GM12878 (cell line): ENCODE measurements at regions not wholly inside any gene's neighbourhood (a gene's known extent, or its start where the extent isn't known, plus 50 kb on each side); places are given as distances from the start of the nearest gene placed in this dataset.

ENCODE experiments used
- ATAC-seq: fragments of 200-7000 bp; cut with Tn5 transposase; 3 replicates; pipeline ENCODE4 v1.9.1; 2020; ENCODE audit warnings: mild to moderate bottlenecking, moderate library complexity
- BruUV-seq: library from RNA; stranded (reverse); fragments of 400-500 nt; replicated peaks from 2 replicates; lab custom pipeline; 2021; lab: Mats Ljungman, UMichigan
- CTCF ChIA-PET: fragments of 300-600 bp; sonication (Branson Sonifier 250); formaldehyde crosslinking; extraction: SDS; loops from one replicate; lab custom pipeline; 2021; ENCODE audit warnings: inconsistent platforms; lab: Yijun Ruan, JAX
- POLR2A ChIA-PET: fragments of 350-600 bp; formaldehyde crosslinking; extraction: SDS; loops from one replicate; lab custom pipeline; 2021; ENCODE audit warnings: inconsistent platforms; lab: Charles Lee
- RAD21 ChIA-PET: fragments of 300-600 bp; sonication (Branson Sonifier 250); formaldehyde crosslinking; loops from one replicate; lab custom pipeline; 2023; ENCODE audit warnings: antibody characterized with exemption; ENCODE audit not compliant: unreplicated experiment; lab: Charles Lee
- SMC1A ChIA-PET: fragments of 300-600 bp; sonication (Branson Sonifier 250); formaldehyde crosslinking; loops from one replicate; lab custom pipeline; 2023; ENCODE audit not compliant: unreplicated experiment, uncharacterized antibody; lab: Charles Lee
- DNase-seq: peaks from one replicate; pipeline ENCODE4 v3.0.0-alpha.2; 2011; ENCODE audit warnings: low read depth, low spot score
- FAIRE-seq: peaks from 3 replicates; lab custom pipeline; 2011; peaks lifted over from hg19 to GRCh38; lab: Jason Lieb, UNC
- H2AFZ ChIP-seq: 2 replicates; pipeline ENCODE4 v1.6.0; 2011; ENCODE audit warnings: low read depth, low read length, control low read depth; ENCODE audit not compliant: control insufficient read depth
- H3K27ac ChIP-seq: 2 replicates; pipeline ENCODE4 v1.5.1; 2011; ENCODE audit warnings: control low read depth; ENCODE audit not compliant: control insufficient read depth, insufficient read depth
- H3K27me3 ChIP-seq, 2 experiments: replicated peaks in 1 of 2; 2 replicates each; pipeline versions ENCODE4 v1.6.0 to v1.6.1; 2011; ENCODE audit warnings: low read length in 1 of 2; ENCODE audit not compliant: control insufficient read depth in 2 of 2, insufficient read depth in 2 of 2
- H3K36me3 ChIP-seq, 2 experiments: 2 replicates each; pipeline ENCODE4 v1.5.1; 2011; ENCODE audit warnings: low read length in 1 of 2; ENCODE audit not compliant: control insufficient read depth in 2 of 2, insufficient read depth in 2 of 2
- H3K4me1 ChIP-seq: 2 replicates; pipeline ENCODE4 v1.6.1; 2011; ENCODE audit warnings: mild to moderate bottlenecking, low read length, moderate library complexity, mixed read lengths; ENCODE audit not compliant: control insufficient read depth, insufficient read depth
- H3K4me2 ChIP-seq: 2 replicates; pipeline ENCODE4 v1.6.0; 2011; ENCODE audit warnings: control low read depth; ENCODE audit not compliant: control insufficient read depth, insufficient read depth
- H3K4me3 ChIP-seq: fragments of 200-600 bp; sonication (generic); 2 replicates; pipeline ENCODE4 v1.5.1; 2016
- H3K79me2 ChIP-seq: 2 replicates; pipeline ENCODE4 v1.6.0; 2011; ENCODE audit warnings: low read length; ENCODE audit not compliant: control insufficient read depth, insufficient read depth
- H3K9ac ChIP-seq: 2 replicates; pipeline ENCODE4 v1.8.0; 2011; ENCODE audit warnings: low read length, control low read depth, mixed read lengths; ENCODE audit not compliant: control insufficient read depth, insufficient read depth
- H3K9me3 ChIP-seq: replicated peaks from 3 replicates; pipeline ENCODE4 v1.5.1; 2011; ENCODE audit warnings: mild to moderate bottlenecking, low read length; ENCODE audit not compliant: control insufficient read depth, insufficient read depth
- H4K20me1 ChIP-seq: 2 replicates; pipeline ENCODE4 v1.6.0; 2011; ENCODE audit not compliant: control insufficient read depth, insufficient read depth
- BRCA1 ChIP-seq: IDR thresholded peaks from 2 replicates; pipeline ENCODE4 v1.6.1; 2011; ENCODE audit warnings: low read depth, low read length, improper control_type of control experiment
- ETV6 ChIP-seq, 2 experiments: fragments of 450-650 bp in 1 of 2; IDR thresholded peaks in 1 of 2; conservative IDR thresholded peaks in 1 of 2; 2 replicates each; pipeline ENCODE4 v1.6.1; 2014; ENCODE audit warnings: antibody characterized with exemption in 1 of 2, borderline replicate concordance in 1 of 2, low read depth in 1 of 2, mild to moderate bottlenecking in 1 of 2, moderate library complexity in 1 of 2
- POU2F2 ChIP-seq: IDR thresholded peaks from 3 replicates; pipeline ENCODE4 v1.6.1; 2011; ENCODE audit warnings: low read depth, mild to moderate bottlenecking, low read length, borderline replicate concordance
- RUNX3 ChIP-seq: IDR thresholded peaks from 2 replicates; pipeline ENCODE4 v1.6.1; 2012; ENCODE audit warnings: low read length, inconsistent platforms
- SP1 ChIP-seq: IDR thresholded peaks from one replicate; pipeline ENCODE4 v1.6.1; 2011; ENCODE audit warnings: low read depth, low read length
- ZZZ3 ChIP-seq: IDR thresholded peaks from 2 replicates; pipeline ENCODE4 v1.6.1; 2011; ENCODE audit warnings: low read depth; ENCODE audit not compliant: control insufficient read depth, insufficient read length
- WGBS: methylation state at CpG from one replicate; pipeline ENCODE4 v1.1.6; 2016; ENCODE audit warnings: low lambda C conversion rate; ENCODE audit not compliant: insufficient replicate concordance, insufficient coverage; ENCODE audit errors: missing lambda C conversion rate; 5-methylcytosine and 5-hydroxymethylcytosine counted together
- in situ Hi-C: fragments of 300-500 bp; cut with MboI; formaldehyde crosslinking; loops from 9 replicates; pipeline ENCODE4 v1.14.3; 2018; ENCODE audit warnings: mixed read lengths
- intact Hi-C: fragments of 100-400 bp; cut with micrococcal nuclease; formaldehyde crosslinking; loops from one replicate; pipeline ENCODE4 v1.14.2; 2022; ENCODE audit not compliant: unreplicated experiment
- TF ChIP-seq, protein P1 (sequence below): IDR thresholded peaks from 2 replicates; pipeline ENCODE4 v1.6.1; 2012; ENCODE audit warnings: low read length, inconsistent platforms
- TF ChIP-seq, protein P2 (sequence below): fragments of 150-350 bp; IDR thresholded peaks from 2 replicates; pipeline ENCODE4 v1.6.1; 2016; ENCODE audit warnings: low read depth, low read length
- TF ChIP-seq, protein P3 (sequence below), 3 experiments: IDR thresholded peaks in 2 of 3; conservative IDR thresholded peaks in 1 of 3; 2 replicates each; pipeline ENCODE4 v1.5.1; 2011; ENCODE audit warnings: low read depth in 3 of 3, low read length in 3 of 3, mild to moderate bottlenecking in 3 of 3, control low read depth in 2 of 3, moderate library complexity in 2 of 3, inconsistent platforms in 1 of 3, mixed read lengths in 1 of 3; ENCODE audit not compliant: control insufficient read depth in 2 of 3, insufficient read depth in 1 of 3; ENCODE audit errors: extremely low read depth in 1 of 3

DNA sequence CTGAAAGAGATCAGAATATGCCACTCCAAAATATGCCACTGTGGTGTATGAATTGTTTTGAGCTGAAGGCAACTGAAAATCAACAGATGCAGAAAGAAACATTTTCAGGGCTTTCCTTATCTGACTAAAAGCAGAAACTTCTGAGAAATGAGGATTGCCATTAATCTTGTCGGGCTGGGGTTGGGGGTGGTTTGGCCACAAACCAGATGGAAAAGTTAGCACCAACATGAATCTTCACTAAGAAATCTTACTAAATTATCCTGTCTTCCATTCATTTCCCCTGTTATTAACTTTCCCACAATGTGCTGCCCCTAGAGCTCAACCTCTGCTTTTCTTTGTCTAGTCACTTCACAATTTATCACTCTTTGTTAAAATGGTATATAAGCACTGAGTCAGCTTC lies 229.9 kb upstream of the GADL1 start:
- Histone ChIP-seq H3K4me2 (no peak overlapping the region), H3K79me2 (no peaks in the 10 kb centered on the region), H3K36me3 (no peaks in the 10 kb centered on the region), H3K4me3 (no peak overlapping the region), H3K4me1 (no peaks in the 10 kb centered on the region), H3K9me3 (no peaks in the 10 kb centered on the region; the same call in 2 of the 3 replicates), H2AFZ (no peak overlapping the region), H3K27me3 (no peaks in the 10 kb centered on the region), H4K20me1 (no peaks in the 10 kb centered on the region), H3K9ac (no peak overlapping the region), H3K27ac (no peak overlapping the region)
- ChIA-PET SMC1A (interaction anchor here (0.8 to 1.4 kb wide), 3 partner anchors 10 to 200 kb away, joined by 3 to 4 read pairs (median 3); no protein-coding TSS in a partner anchor), RAD21 (interaction anchor here (1.0 kb wide), 1 partner anchor 50 kb away, joined by 3 read pairs; no protein-coding TSS in a partner anchor), POLR2A (no interaction called here), CTCF (interaction anchor here (1.1 kb wide), 1 partner anchor 36 kb away, joined by 3 read pairs; no protein-coding TSS in a partner anchor)
- no TSS peak for BruUV-seq
- no peak for TF ChIP-seq SP1
- TF ChIP-seq, protein P1, sequence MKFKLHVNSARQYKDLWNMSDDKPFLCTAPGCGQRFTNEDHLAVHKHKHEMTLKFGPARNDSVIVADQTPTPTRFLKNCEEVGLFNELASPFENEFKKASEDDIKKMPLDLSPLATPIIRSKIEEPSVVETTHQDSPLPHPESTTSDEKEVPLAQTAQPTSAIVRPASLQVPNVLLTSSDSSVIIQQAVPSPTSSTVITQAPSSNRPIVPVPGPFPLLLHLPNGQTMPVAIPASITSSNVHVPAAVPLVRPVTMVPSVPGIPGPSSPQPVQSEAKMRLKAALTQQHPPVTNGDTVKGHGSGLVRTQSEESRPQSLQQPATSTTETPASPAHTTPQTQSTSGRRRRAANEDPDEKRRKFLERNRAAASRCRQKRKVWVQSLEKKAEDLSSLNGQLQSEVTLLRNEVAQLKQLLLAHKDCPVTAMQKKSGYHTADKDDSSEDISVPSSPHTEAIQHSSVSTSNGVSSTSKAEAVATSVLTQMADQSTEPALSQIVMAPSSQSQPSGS: no peak
- no peak for TF ChIP-seq POU2F2
- no peak for TF ChIP-seq ZZZ3
- ATAC-seq (no peak), DNase-seq (no peak), FAIRE-seq (no peak)
- intact Hi-C loops (no loop called here), in situ Hi-C loops (no loop called here)
- WGBS: 56% methylated on average over 1 of the region's 1 CpG

DNA sequence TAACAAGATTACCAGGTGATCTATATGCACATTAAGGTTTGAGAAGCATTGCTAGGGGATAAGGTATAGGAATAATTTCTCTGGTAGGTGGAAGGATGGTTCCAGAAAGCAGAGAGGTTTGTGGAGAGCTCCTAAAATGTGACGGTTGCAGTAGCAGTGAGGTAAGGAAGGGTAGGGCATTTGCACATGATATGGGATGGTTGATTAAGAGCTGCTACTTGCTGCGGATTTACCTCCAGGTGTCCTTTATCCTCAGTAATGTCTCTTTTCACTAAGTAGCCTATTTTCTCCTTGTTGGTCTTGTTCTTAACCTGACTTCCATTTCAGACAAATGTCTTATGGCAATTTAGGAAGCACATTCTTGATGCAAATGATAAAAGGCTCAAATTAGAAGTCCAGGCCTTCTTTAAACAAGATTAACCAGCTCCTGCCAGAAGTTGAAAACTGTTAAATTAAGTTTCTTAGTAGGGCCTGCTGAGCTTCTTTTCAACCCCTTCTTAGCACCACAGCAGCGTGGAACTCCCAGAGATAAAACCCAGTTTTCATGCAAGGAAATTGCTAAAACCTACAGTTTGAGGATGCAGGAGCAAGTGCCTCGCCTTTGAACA lies 231.1 kb upstream of the GADL1 start:
- FAIRE-seq (no peak), ATAC-seq (no peak), DNase-seq (no peak)
- Histone ChIP-seq H3K9ac (no peak overlapping the region), H3K79me2 (no peaks in the 10 kb centered on the region), H4K20me1 (no peaks in the 10 kb centered on the region), H3K36me3 (no peaks in the 10 kb centered on the region), H3K27me3 (no peaks in the 10 kb centered on the region), H2AFZ (no peak overlapping the region), H3K9me3 (no peaks in the 10 kb centered on the region; the same call in 2 of the 3 replicates), H3K27ac (no peak overlapping the region), H3K4me3 (no peak overlapping the region), H3K4me1 (no peaks in the 10 kb centered on the region), H3K4me2 (no peak overlapping the region)
- SMC1A ChIA-PET: interaction anchor here (0.5 to 1.4 kb wide), 3 partner anchors 12 to 185 kb away, joined by 3 read pairs; no protein-coding TSS in a partner anchor
- intact Hi-C loops: no loop called here
- in situ Hi-C loops: no loop called here
- RAD21 ChIA-PET: no interaction called here
- WGBS: 49% methylated on average over 4 of the region's 4 CpGs
- POLR2A ChIA-PET: interaction anchor here (1.0 kb wide), 1 partner anchor 12 kb away, joined by 3 read pairs; no protein-coding TSS in a partner anchor
- CTCF ChIA-PET: interaction anchor here (0.6 kb wide), 1 partner anchor 14 kb away, joined by 3 read pairs; no protein-coding TSS in a partner anchor
- BruUV-seq: no TSS peak
- TF ChIP-seq, protein P2, sequence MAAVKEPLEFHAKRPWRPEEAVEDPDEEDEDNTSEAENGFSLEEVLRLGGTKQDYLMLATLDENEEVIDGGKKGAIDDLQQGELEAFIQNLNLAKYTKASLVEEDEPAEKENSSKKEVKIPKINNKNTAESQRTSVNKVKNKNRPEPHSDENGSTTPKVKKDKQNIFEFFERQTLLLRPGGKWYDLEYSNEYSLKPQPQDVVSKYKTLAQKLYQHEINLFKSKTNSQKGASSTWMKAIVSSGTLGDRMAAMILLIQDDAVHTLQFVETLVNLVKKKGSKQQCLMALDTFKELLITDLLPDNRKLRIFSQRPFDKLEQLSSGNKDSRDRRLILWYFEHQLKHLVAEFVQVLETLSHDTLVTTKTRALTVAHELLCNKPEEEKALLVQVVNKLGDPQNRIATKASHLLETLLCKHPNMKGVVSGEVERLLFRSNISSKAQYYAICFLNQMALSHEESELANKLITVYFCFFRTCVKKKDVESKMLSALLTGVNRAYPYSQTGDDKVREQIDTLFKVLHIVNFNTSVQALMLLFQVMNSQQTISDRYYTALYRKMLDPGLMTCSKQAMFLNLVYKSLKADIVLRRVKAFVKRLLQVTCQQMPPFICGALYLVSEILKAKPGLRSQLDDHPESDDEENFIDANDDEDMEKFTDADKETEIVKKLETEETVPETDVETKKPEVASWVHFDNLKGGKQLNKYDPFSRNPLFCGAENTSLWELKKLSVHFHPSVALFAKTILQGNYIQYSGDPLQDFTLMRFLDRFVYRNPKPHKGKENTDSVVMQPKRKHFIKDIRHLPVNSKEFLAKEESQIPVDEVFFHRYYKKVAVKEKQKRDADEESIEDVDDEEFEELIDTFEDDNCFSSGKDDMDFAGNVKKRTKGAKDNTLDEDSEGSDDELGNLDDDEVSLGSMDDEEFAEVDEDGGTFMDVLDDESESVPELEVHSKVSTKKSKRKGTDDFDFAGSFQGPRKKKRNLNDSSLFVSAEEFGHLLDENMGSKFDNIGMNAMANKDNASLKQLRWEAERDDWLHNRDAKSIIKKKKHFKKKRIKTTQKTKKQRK: no peak
- TF ChIP-seq RUNX3 (no peak), ETV6 (conservative IDR thresholded peaks at IDR 0.05 in 1 of 2, IDR thresholded peaks at IDR 0.05 in 1 of 2; ENCODE audit: borderline replicate concordance in 1 of 2, low read depth in 1 of 2) (no peak), BRCA1 (no peak)
- TF ChIP-seq, protein P3, sequence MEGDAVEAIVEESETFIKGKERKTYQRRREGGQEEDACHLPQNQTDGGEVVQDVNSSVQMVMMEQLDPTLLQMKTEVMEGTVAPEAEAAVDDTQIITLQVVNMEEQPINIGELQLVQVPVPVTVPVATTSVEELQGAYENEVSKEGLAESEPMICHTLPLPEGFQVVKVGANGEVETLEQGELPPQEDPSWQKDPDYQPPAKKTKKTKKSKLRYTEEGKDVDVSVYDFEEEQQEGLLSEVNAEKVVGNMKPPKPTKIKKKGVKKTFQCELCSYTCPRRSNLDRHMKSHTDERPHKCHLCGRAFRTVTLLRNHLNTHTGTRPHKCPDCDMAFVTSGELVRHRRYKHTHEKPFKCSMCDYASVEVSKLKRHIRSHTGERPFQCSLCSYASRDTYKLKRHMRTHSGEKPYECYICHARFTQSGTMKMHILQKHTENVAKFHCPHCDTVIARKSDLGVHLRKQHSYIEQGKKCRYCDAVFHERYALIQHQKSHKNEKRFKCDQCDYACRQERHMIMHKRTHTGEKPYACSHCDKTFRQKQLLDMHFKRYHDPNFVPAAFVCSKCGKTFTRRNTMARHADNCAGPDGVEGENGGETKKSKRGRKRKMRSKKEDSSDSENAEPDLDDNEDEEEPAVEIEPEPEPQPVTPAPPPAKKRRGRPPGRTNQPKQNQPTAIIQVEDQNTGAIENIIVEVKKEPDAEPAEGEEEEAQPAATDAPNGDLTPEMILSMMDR (IDR thresholded peaks at IDR 0.05 in 2 of 3, conservative IDR thresholded peaks at IDR 0.05 in 1 of 3; ENCODE audit: control insufficient read depth in 2 of 3, extremely low read depth in 1 of 3, insufficient read depth in 1 of 3, low read depth in 3 of 3, low read length in 3 of 3): no peak
